Psoas muscle (tissue), 7 donors: ENCODE measurements at regions not wholly inside any gene's neighbourhood (a gene's known extent, or its start where the extent isn't known, plus 50 kb on each side); places are given as distances from the start of the nearest gene placed in this dataset.

Source experiments
- ATAC-seq, 4 donors: fragments of 200-7000 bp; cut with Tn5 transposase; one replicate each; pipeline ENCODE4 v1.9.1; 2020; ENCODE audit warnings: moderate library complexity in 3 of 4, mild to moderate bottlenecking in 2 of 4
- DNase-seq, 2 donors: peaks; one replicate each; pipeline ENCODE4 v3.0.0-alpha.2; 2020
- H3K27ac ChIP-seq: fragments of 200-600 bp; one replicate; pipeline ENCODE4 v1.8.0; 2022
- H3K27me3 ChIP-seq, 3 donors: fragments of 200-600 bp in 1 of 3; one replicate each; pipeline versions ENCODE4 v1.6.1 to v1.8.0; 2013 to 2022; ENCODE audit warnings: low read length in 2 of 3, mild to moderate bottlenecking in 2 of 3, moderate library complexity in 1 of 3; ENCODE audit not compliant: insufficient read depth in 3 of 3
- H3K36me3 ChIP-seq, 2 donors: fragments of 200-600 bp in 1 of 2; one replicate each; pipeline versions ENCODE4 v1.6.1 to v1.8.0; 2013 to 2022; ENCODE audit warnings: low read depth in 1 of 2, mild to moderate bottlenecking in 1 of 2, moderate library complexity in 1 of 2; ENCODE audit not compliant: insufficient read depth in 1 of 2
- H3K4me1 ChIP-seq: fragments of 200-600 bp; one replicate; pipeline ENCODE4 v1.8.0; 2022
- H3K4me3 ChIP-seq: fragments of 200-600 bp; one replicate; pipeline ENCODE4 v1.8.0; 2022; ENCODE audit warnings: mild to moderate bottlenecking
- H3K9me3 ChIP-seq: fragments of 200-600 bp; one replicate; pipeline ENCODE4 v1.8.0; 2022
- CTCF ChIP-seq: fragments of 200-600 bp; IDR thresholded peaks from one replicate; pipeline ENCODE4 v1.8.0; 2022; ENCODE audit warnings: antibody characterized with exemption
- WGBS, 3 donors: extraction: QIAGEN DNeasy Blood & Tissue Kit; methylation state at CpG; one replicate each; pipeline versions ENCODE4 v1.1.6 to v1.1.7; 2013; 5-methylcytosine and 5-hydroxymethylcytosine counted together
- intact Hi-C, 2 donors: fragments of 100-400 bp; cut with DNase I; formaldehyde crosslinking; loops; one replicate each; pipeline versions ENCODE4 v1.11.0 to v1.14.2; 2022
- donor health status: healthy with polysubstance abuse.
- donor health status: DM: no; HTN: no; CAD: no; lungs with moderate emphysema.
- donor health status: Bipolar disorder and iron deficiency.
- donor health status: healthy.
- donor health status: DM: yes; HTN: yes; CAD: no.
- donor health status: DM: no; HTN: no; CAD: no.
- donor health status: DM: yes; HTN: yes; CAD: no.

- Histone ChIP-seq H3K4me3 (no peak overlapping the region), H3K36me3 (no peaks in the 10 kb centered on the region), H3K4me1 (no peaks in the 10 kb centered on the region), H3K27me3 (no peaks in the 10 kb centered on the region), H3K27ac (no peak overlapping the region), H3K9me3 (no peaks in the 10 kb centered on the region)
- no peak for TF ChIP-seq CTCF
- DNase-seq: no peak
- intact Hi-C loops: loop anchor here in 1 of 2 donors (5.0 kb wide), 1 partner anchor 49 kb away; no protein-coding TSS in a partner anchor
- no peak for ATAC-seq
- WGBS, 3 donors: 58 to 66% (median 63%) methylated on average over 9 of the region's 9 CpGs
Measured at GRCh38 chr9:16121168-16121567, 568.3 kb downstream of the CCDC171 start.

GRCh38 chr9:16121601-16122286 is 568.9 kb downstream of the CCDC171 start:
- Histone ChIP-seq H3K27me3 (no peaks in the 10 kb centered on the region), H3K4me3 (no peak overlapping the region), H3K36me3 (no peaks in the 10 kb centered on the region), H3K4me1 (no peaks in the 10 kb centered on the region), H3K27ac (no peak overlapping the region), H3K9me3 (no peaks in the 10 kb centered on the region)
- TF ChIP-seq CTCF: no peak
- ATAC-seq: no peak
- no peak for DNase-seq
- WGBS, 3 donors: 76 to 83% (median 81%) methylated on average over 7 of the region's 7 CpGs
- intact Hi-C loops: loop anchor here in 1 of 2 donors (5.0 kb wide), 1 partner anchor 49 kb away; no protein-coding TSS in a partner anchor

- Histone ChIP-seq H3K9me3 (no peaks in the 10 kb centered on the region), H3K27me3 (no peaks in the 10 kb centered on the region), H3K36me3 (no peaks in the 10 kb centered on the region), H3K4me3 (no peak overlapping the region), H3K4me1 (no peaks in the 10 kb centered on the region), H3K27ac (no peak overlapping the region)
- WGBS, 3 donors: 91 to 95% (median 94%) methylated on average over 2 of the region's 2 CpGs
- intact Hi-C loops: no loop called here
- no peak for TF ChIP-seq CTCF
- ATAC-seq: no peak
- DNase-seq: no peak
Measured at GRCh38 chr9:16125629-16126028, 572.8 kb downstream of the CCDC171 start.

- Histone ChIP-seq H3K9me3 (no peaks in the 10 kb centered on the region), H3K4me3 (no peak overlapping the region), H3K27ac (no peak overlapping the region), H3K36me3 (no peaks in the 10 kb centered on the region), H3K4me1 (no peaks in the 10 kb centered on the region), H3K27me3 (no peaks in the 10 kb centered on the region)
- ATAC-seq: no peak
- WGBS, 3 donors: 80 to 88% (median 84%) methylated on average over 2 of the region's 2 CpGs
- TF ChIP-seq CTCF: no peak
- intact Hi-C loops: no loop called here
- DNase-seq: no peak
Measured at GRCh38 chr9:16126042-16126441, 573.2 kb downstream of the CCDC171 start.

GRCh38 chr9:16128003-16128402 is 575.2 kb downstream of the CCDC171 start:
- DNase-seq (no peak), ATAC-seq (no peak)
- no peaks in the 10 kb centered on the region for H3K4me1 ChIP-seq
- intact Hi-C loops: no loop called here
- H3K4me3 ChIP-seq: no peak overlapping the region
- no peaks in the 10 kb centered on the region for H3K9me3 ChIP-seq
- no peak overlapping the region for H3K27ac ChIP-seq
- H3K27me3 ChIP-seq: no peaks in the 10 kb centered on the region
- H3K36me3 ChIP-seq: no peaks in the 10 kb centered on the region
- 90 to 96% (median 92%) methylated on average over 6 of the region's 6 CpGs for WGBS, 3 donors
- TF ChIP-seq CTCF: no peak
